ENCODE measurements at regions not wholly inside any gene's neighbourhood (a gene's known extent, or its start where the extent isn't known, plus 50 kb on each side); places are given as distances from the start of the nearest gene placed in this dataset.

DNA sequence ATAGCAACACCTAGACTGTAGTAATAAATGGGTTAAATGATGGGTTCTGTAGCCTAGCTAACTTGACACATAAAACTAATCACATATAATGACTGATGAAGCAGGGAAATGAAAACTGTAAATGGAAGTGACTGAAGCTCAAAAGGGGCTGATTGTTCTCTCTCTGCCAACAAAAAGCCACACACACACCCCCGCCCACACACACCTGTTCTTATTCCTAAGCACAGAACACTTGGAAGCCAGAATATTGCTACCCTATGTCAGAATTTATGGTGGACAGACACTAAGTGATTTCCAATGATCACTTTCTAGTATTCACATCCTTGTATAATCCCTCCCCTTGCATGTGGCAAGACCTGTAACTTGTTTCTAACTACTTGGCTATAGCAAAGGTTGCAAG, 603.5 kb downstream of the UTRN start (continued):
- TF ChIP-seq ZNF121 (CRISPR knock-in tag; IDR thresholded peaks at IDR 0.05), result no peak
- TF ChIP-seq, protein P1, sequence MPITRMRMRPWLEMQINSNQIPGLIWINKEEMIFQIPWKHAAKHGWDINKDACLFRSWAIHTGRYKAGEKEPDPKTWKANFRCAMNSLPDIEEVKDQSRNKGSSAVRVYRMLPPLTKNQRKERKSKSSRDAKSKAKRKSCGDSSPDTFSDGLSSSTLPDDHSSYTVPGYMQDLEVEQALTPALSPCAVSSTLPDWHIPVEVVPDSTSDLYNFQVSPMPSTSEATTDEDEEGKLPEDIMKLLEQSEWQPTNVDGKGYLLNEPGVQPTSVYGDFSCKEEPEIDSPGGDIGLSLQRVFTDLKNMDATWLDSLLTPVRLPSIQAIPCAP (CRISPR knock-in tag; IDR thresholded peaks at IDR 0.05), result no peak
- TF ChIP-seq OVOL2 (CRISPR knock-in tag; IDR thresholded peaks at IDR 0.05; ENCODE audit: borderline replicate concordance), result no peak
- TF ChIP-seq CREB1 (CRISPR knock-in tag; IDR thresholded peaks at IDR 0.05), result no peak
- TF ChIP-seq JAZF1 (CRISPR knock-in tag; IDR thresholded peaks at IDR 0.05), result no peak
- TF ChIP-seq, protein P2, sequence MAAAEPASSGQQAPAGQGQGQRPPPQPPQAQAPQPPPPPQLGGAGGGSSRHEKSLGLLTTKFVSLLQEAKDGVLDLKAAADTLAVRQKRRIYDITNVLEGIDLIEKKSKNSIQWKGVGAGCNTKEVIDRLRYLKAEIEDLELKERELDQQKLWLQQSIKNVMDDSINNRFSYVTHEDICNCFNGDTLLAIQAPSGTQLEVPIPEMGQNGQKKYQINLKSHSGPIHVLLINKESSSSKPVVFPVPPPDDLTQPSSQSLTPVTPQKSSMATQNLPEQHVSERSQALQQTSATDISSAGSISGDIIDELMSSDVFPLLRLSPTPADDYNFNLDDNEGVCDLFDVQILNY (CRISPR knock-in tag; IDR thresholded peaks at IDR 0.05), result no peak
- TF ChIP-seq, protein P3, sequence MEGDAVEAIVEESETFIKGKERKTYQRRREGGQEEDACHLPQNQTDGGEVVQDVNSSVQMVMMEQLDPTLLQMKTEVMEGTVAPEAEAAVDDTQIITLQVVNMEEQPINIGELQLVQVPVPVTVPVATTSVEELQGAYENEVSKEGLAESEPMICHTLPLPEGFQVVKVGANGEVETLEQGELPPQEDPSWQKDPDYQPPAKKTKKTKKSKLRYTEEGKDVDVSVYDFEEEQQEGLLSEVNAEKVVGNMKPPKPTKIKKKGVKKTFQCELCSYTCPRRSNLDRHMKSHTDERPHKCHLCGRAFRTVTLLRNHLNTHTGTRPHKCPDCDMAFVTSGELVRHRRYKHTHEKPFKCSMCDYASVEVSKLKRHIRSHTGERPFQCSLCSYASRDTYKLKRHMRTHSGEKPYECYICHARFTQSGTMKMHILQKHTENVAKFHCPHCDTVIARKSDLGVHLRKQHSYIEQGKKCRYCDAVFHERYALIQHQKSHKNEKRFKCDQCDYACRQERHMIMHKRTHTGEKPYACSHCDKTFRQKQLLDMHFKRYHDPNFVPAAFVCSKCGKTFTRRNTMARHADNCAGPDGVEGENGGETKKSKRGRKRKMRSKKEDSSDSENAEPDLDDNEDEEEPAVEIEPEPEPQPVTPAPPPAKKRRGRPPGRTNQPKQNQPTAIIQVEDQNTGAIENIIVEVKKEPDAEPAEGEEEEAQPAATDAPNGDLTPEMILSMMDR (IDR thresholded peaks at IDR 0.05), result no peak
- TF ChIP-seq, protein P4, sequence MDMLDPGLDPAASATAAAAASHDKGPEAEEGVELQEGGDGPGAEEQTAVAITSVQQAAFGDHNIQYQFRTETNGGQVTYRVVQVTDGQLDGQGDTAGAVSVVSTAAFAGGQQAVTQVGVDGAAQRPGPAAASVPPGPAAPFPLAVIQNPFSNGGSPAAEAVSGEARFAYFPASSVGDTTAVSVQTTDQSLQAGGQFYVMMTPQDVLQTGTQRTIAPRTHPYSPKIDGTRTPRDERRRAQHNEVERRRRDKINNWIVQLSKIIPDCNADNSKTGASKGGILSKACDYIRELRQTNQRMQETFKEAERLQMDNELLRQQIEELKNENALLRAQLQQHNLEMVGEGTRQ (CRISPR knock-in tag; IDR thresholded peaks at IDR 0.05), result no peak

DNA sequence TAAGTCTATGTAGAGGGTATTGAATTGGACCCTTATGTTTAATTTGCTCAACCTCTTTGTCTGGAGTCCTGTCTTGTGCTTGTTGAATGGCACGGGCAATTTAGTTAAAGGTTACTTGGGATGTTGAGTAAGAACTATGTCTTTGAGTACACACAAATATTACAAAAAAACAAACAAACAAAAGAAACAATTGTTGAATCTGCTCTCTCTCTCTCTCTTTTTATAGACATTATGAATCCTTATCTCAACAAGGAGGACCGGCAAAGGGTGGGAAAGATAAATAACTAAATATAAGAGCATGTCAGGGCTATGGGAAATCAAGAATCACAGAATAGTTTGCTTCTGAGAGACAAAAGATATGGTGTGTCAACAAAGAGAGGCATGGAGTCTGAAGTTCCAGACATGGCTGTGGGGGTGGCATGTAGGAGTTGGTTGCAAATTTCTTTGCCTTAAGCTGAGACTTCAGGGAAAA, 608.6 kb downstream of the UTRN start:
- no peaks in the 10 kb centered on the region for H3K9me3 Mint-ChIP-seq
- POLR2A ChIA-PET, result no interaction called here
- no peak for TF ChIP-seq ZNF416 (CRISPR knock-in tag; IDR thresholded peaks at IDR 0.05)
- no peak for TF ChIP-seq EMX1 (CRISPR knock-in tag; IDR thresholded peaks at IDR 0.05)
- TF ChIP-seq, protein P5, sequence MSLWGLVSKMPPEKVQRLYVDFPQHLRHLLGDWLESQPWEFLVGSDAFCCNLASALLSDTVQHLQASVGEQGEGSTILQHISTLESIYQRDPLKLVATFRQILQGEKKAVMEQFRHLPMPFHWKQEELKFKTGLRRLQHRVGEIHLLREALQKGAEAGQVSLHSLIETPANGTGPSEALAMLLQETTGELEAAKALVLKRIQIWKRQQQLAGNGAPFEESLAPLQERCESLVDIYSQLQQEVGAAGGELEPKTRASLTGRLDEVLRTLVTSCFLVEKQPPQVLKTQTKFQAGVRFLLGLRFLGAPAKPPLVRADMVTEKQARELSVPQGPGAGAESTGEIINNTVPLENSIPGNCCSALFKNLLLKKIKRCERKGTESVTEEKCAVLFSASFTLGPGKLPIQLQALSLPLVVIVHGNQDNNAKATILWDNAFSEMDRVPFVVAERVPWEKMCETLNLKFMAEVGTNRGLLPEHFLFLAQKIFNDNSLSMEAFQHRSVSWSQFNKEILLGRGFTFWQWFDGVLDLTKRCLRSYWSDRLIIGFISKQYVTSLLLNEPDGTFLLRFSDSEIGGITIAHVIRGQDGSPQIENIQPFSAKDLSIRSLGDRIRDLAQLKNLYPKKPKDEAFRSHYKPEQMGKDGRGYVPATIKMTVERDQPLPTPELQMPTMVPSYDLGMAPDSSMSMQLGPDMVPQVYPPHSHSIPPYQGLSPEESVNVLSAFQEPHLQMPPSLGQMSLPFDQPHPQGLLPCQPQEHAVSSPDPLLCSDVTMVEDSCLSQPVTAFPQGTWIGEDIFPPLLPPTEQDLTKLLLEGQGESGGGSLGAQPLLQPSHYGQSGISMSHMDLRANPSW (CRISPR knock-in tag; conservative IDR thresholded peaks at IDR 0.05; ENCODE audit: low read depth), result no peak
- TF ChIP-seq NR2C2 (CRISPR knock-in tag; IDR thresholded peaks at IDR 0.05), result no peak
- no peak for TF ChIP-seq TEAD4 (CRISPR knock-in tag; IDR thresholded peaks at IDR 0.05)
- TF ChIP-seq, protein P6, sequence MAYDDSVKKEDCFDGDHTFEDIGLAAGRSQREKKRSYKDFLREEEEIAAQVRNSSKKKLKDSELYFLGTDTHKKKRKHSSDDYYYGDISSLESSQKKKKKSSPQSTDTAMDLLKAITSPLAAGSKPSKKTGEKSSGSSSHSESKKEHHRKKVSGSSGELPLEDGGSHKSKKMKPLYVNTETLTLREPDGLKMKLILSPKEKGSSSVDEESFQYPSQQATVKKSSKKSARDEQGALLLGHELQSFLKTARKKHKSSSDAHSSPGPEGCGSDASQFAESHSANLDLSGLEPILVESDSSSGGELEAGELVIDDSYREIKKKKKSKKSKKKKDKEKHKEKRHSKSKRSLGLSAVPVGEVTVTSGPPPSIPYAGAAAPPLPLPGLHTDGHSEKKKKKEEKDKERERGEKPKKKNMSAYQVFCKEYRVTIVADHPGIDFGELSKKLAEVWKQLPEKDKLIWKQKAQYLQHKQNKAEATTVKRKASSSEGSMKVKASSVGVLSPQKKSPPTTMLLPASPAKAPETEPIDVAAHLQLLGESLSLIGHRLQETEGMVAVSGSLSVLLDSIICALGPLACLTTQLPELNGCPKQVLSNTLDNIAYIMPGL (CRISPR knock-in tag; IDR thresholded peaks at IDR 0.05), result no peak
- TF ChIP-seq RELA (CRISPR knock-in tag; IDR thresholded peaks at IDR 0.05; ENCODE audit: borderline replicate concordance), result no peak
- no peak for TF ChIP-seq ZNF138 (CRISPR knock-in tag; conservative IDR thresholded peaks at IDR 0.05)
- no peak for TF ChIP-seq ESRRA (CRISPR knock-in tag; IDR thresholded peaks at IDR 0.05; ENCODE audit: borderline replicate concordance)
- TF ChIP-seq FOXP1 (CRISPR knock-in tag; IDR thresholded peaks at IDR 0.05; ENCODE audit: borderline replicate concordance), result no peak
- TF ChIP-seq, protein P7, sequence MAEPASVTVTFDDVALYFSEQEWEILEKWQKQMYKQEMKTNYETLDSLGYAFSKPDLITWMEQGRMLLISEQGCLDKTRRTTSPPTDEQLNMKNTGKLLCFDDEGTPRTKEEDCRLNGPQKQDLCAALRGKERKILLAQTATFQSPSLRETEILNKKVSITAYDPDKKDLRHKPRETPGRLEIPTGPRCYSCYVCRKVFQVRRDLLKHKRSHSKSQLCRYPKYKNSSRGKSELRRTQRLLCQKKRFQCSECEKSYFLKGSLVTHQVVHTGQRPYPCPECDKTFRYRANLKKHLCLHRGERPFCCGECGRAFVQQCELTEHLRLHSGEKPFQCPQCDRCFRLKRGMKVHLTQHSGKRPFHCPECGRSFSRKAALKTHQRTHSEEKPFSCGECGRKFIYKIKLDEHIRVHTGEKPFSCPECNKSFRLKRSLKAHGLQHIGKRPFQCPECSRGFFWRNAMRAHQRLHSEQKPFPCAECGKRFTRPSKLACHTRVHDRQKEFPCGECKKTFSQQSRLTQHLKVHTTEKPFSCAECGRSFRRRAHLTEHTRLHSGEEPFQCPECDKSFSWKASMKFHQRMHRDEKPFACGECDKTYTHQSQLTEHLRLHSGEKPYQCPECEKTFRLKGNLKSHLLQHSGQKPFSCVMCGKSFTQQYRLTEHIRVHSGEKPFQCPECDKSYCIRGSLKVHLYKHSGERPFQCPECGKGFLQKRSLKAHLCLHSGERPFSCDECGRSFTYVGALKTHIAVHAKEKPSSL (CRISPR knock-in tag; conservative IDR thresholded peaks at IDR 0.05), result no peak
- no peak for TF ChIP-seq ZNF396 (CRISPR knock-in tag; IDR thresholded peaks at IDR 0.05; ENCODE audit: borderline replicate concordance)
- ATAC-seq (no peak), DNase-seq (ENCODE audit: low spot score) (no peak)
- H3K27ac Mint-ChIP-seq, result no peak overlapping the region
- CTCF ChIA-PET, result no interaction called here
- no peak overlapping the region for H3K4me3 Mint-ChIP-seq
- H3K27me3 Mint-ChIP-seq (ENCODE audit: low read depth), result peaks cover 45% of the 10 kb centered on the region
- peaks cover 28% of the 10 kb centered on the region for H3K4me1 Mint-ChIP-seq
- no peaks in the 10 kb centered on the region for H3K36me3 Mint-ChIP-seq

Data from WTC11 (cell line).